Fibroblast of mammary gland (primary cell): ENCODE measurements at regions not wholly inside any gene's neighbourhood (a gene's known extent, or its start where the extent isn't known, plus 50 kb on each side); places are given as distances from the start of the nearest gene placed in this dataset.
A peak's percentile ranks its signal among the peaks of the same experiment; 100 is the strongest.

Experiments used
- DNase-seq: peaks from one replicate; pipeline ENCODE4 v3.0.0-alpha.2; 2010; ENCODE audit warnings: low read depth
- H3K4me3 ChIP-seq: 2 replicates; pipeline ENCODE4 v1.5.1; 2011; ENCODE audit warnings: low read depth, mild to moderate bottlenecking, low read length, moderate library complexity; ENCODE audit not compliant: control insufficient read depth
- TF ChIP-seq, protein P1 (sequence below): conservative IDR thresholded peaks from 2 replicates; pipeline ENCODE4 v1.5.1; 2011; ENCODE audit warnings: low read depth, low read length, inconsistent platforms; ENCODE audit not compliant: control insufficient read depth, insufficient read depth

DNA sequence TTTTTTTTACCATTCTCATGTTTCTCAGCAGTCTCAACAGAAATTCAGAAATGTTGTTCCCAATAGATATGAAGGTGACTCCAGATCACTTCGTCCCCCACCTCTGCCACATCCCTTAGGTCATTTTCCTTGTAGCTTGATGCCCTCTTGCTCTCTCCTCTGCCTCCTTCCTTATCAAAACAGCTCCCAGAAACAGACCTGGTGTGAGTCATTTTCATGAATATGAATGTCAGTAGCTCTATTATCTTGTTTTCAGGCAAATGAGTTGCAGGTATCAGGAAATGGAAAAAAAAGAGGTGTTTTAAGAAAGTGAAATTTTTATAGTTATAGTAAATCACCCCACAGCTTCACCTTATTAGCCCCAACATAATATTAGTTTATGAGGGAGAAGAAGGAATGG, 539.3 kb downstream of the SUCLA2 start:
- no peak overlapping the region for H3K4me3 ChIP-seq
- DNase-seq: no peak
- TF ChIP-seq, protein P1, sequence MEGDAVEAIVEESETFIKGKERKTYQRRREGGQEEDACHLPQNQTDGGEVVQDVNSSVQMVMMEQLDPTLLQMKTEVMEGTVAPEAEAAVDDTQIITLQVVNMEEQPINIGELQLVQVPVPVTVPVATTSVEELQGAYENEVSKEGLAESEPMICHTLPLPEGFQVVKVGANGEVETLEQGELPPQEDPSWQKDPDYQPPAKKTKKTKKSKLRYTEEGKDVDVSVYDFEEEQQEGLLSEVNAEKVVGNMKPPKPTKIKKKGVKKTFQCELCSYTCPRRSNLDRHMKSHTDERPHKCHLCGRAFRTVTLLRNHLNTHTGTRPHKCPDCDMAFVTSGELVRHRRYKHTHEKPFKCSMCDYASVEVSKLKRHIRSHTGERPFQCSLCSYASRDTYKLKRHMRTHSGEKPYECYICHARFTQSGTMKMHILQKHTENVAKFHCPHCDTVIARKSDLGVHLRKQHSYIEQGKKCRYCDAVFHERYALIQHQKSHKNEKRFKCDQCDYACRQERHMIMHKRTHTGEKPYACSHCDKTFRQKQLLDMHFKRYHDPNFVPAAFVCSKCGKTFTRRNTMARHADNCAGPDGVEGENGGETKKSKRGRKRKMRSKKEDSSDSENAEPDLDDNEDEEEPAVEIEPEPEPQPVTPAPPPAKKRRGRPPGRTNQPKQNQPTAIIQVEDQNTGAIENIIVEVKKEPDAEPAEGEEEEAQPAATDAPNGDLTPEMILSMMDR: no peak

DNA sequence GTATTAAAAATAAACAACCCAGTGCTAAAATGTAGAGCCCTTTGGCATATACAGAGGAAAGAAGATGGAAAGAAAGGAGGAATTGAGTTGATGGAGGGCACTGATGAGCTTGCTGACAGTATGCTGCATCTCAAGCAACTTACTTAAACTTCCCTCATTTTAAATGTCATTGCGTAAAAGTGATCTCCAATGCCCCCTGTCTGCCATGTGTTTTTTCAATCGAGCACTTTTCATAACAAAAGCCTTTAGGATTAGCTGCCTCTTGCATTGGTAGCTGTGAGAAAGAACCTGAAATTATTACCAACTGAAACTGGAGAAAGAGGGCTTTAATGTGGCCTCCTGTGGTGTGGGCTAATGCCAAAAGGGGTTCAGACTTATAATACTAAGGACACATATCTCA, 541.6 kb downstream of the SUCLA2 start:
- no peak overlapping the region for H3K4me3 ChIP-seq
- TF ChIP-seq, protein P1: peak; percentile 50
- peak; percentile 67 for DNase-seq

DNA sequence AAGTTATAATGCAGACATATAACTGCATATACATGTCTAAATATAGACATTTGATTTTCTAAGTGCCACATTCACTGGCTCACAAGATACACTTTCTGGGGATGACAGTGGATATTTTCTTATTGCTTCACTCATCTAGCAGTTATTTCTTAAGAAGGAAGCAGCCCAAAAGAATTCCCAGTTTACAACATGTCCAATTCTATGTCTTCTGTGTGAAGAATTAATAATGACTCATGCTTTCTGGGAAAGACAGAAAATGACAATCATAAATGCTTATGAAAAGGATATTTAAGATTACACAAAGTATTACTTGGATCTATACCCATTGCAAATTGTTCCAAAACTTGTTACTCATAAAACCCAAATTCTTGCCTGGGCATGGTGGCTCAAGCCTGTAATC, 543.4 kb downstream of the SUCLA2 start:
- H3K4me3 ChIP-seq: no peak overlapping the region
- TF ChIP-seq, protein P1: no peak
- DNase-seq: peak; percentile 85

DNA sequence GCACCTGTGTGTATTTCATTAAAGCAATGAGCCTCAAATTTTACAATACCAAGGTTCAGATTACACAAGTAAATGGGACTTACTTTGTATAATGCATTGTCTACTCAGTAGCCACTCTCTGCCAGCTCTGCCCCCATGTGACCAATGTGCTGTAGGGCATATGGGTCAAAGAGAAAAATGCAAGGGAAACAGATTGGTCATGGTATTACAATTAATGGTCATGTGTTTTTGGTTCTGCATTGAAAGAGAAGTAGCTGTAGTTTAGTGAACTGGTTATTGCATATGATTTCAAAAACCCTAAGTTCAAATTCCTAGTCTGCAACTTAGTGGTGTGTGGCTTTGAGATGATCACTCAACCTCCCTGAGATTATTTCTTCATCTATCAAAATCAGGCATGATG, 545.4 kb downstream of the SUCLA2 start:
- TF ChIP-seq, protein P1: peak; percentile 22
- H3K4me3 ChIP-seq: no peak overlapping the region
- DNase-seq: peak; percentile 52

DNA sequence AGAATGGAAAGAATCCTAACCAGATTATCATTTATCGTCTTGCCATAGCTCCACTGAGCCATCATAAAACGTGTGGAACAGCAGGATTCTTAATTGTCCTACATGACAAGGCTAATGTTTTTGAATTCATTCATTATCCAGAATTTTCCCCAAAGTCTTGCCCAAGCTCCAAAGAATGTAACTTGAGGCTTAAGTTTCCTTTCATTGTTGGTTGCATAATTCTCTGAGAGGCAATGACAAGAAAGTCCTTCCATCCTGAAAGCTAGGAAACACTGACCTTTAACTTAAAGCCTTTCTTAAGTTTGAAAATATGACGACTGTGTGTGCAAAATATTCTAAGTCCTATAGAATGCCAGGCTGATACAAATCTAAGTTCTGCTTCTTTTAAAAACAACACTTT, 546.1 kb downstream of the SUCLA2 start:
- no peak overlapping the region for H3K4me3 ChIP-seq
- peak; percentile 43 for DNase-seq
- TF ChIP-seq, protein P1: no peak

DNA sequence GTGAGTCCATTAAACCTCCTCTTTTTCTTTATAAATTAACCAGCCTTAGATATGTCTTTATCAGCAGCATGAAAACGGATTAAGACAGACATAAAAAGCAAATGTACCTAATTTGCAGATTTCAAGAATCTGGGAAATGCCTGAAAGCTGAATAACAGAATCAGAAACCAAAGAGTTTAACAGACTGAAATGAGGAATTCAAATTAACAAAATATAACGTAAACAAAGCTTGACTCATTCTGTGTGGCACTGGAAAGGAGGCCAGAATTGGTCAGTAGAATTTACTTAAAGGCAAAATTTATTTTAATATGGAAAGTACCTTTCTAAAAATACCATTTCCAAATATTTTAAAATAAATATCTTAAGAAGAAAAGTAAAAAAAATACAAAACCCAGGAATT, 540.6 kb upstream of the HTR2A start:
- no peak overlapping the region for H3K4me3 ChIP-seq
- peak; percentile 80 for DNase-seq
- TF ChIP-seq, protein P1: no peak

DNA sequence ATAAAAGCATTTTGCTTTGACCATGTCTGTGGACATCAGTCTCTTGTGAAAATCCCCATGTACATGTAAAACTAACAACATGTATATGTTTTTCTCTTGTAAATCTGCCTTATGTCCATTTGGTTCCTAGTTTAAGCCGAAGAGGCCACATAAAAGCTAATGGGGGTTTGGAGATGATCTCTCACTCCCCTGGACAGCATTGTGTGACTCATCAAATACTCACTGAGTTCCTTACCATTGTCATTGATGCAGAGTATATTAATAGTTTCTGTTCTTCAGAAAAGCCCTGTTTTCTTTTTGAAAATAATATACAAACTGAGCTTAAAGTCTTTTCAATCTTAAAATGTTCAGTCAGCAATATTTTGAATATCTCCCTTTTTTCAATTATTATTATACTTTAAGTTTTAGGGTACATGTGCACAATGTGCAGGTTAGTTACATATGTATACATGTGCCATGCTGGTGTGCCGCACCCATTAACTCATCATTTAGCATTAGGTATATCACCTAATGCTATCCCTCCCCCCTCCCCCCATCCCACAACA, 536.7 kb upstream of the HTR2A start:
- TF ChIP-seq, protein P1: no peak
- peak; percentile 80 for DNase-seq
- no peak overlapping the region for H3K4me3 ChIP-seq
